Breast epithelium (tissue), 4 donors: ENCODE measurements at regions not wholly inside any gene's neighbourhood (a gene's known extent, or its start where the extent isn't known, plus 50 kb on each side); places are given as distances from the start of the nearest gene placed in this dataset.
A peak's percentile ranks its signal among the peaks of the same experiment; 100 is the strongest.
"Not testable (repeated sequence)": the region's sequence is repeated elsewhere in the genome, so short reads cannot be mapped to it uniquely, and the experiment has no call there.

ENCODE experiments used
- DNase-seq, 2 donors: peaks; one replicate each; pipeline ENCODE4 v3.0.0-alpha.2; 2019; ENCODE audit warnings: low spot score in 2 of 2
- H3K27ac ChIP-seq, 2 donors: fragments of 200-600 bp; sonication (generic) in 1 of 2; one replicate each; pipeline ENCODE4 v1.5.1; 2016 to 2019; ENCODE audit warnings: mild to moderate bottlenecking in 1 of 2
- H3K27me3 ChIP-seq, 2 donors: fragments of 200-600 bp; sonication (generic) in 1 of 2; one replicate each; pipeline versions ENCODE4 v1.5.1 to v1.6.0; 2017 to 2019; ENCODE audit warnings: control low read depth in 1 of 2, mild to moderate bottlenecking in 1 of 2
- H3K36me3 ChIP-seq: fragments of 200-600 bp; one replicate; pipeline ENCODE4 v1.5.1; 2019
- H3K4me1 ChIP-seq, 2 donors: fragments of 200-600 bp; sonication (generic); one replicate each; pipeline ENCODE4 v1.5.1; 2016 to 2019; ENCODE audit warnings: control low read depth in 1 of 2
- H3K4me3 ChIP-seq, 3 donors: fragments of 200-600 bp; sonication (generic); 1 replicate in 2 of 3; 2 replicates in 1 of 3; pipeline ENCODE4 v1.5.1; 2016 to 2019; ENCODE audit warnings: mild to moderate bottlenecking in 3 of 3, moderate library complexity in 2 of 3
- H3K9me3 ChIP-seq, 2 donors: fragments of 200-600 bp; sonication (generic) in 1 of 2; one replicate each; pipeline ENCODE4 v1.5.1; 2016 to 2019; ENCODE audit warnings: control low read depth in 1 of 2
- POLR2A ChIP-seq: fragments of 450-650 bp; IDR thresholded peaks from one replicate; pipeline ENCODE4 v1.6.1; 2016; ENCODE audit warnings: antibody characterized with exemption, mild to moderate bottlenecking, moderate library complexity
- POLR2AphosphoS5 ChIP-seq, 3 donors: sonication (generic); formaldehyde crosslinking; IDR thresholded peaks; one replicate each; pipeline ENCODE4 v1.6.1; 2017; ENCODE audit warnings: antibody characterized with exemption in 3 of 3
- intact Hi-C: fragments of 100-400 bp; cut with DNase I; formaldehyde crosslinking; loops from one replicate; pipeline ENCODE4 v1.15.1; 2023; ENCODE audit warnings: low total_unique reads
- TF ChIP-seq, protein P1 (sequence below), 3 donors: fragments of 450-650 bp; IDR thresholded peaks; one replicate each; pipeline ENCODE4 v1.5.1; 2016 to 2017; ENCODE audit warnings: antibody characterized with exemption in 3 of 3, mild to moderate bottlenecking in 3 of 3, moderate library complexity in 3 of 3

DNA sequence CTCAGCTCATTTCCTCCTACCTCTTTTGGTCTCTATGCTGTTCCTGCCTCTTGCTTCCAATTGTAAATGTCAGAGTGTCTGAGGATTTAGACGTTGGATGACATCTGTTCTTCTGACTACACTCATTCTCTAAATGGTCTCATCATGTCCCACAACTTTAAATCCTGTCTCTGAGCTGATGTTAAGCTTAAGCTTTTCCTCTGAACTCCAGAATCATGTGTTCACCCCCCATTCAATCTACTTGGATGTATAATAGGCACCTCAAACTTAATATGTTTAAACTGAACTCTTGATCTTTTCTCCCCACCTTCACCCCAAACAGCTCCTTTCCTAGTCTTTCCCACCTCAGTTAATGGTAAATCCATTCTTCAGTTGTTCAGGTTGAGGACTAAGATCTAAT, 433.6 kb downstream of the CSNK1G3 start:
- Histone ChIP-seq H3K4me3 (no peak overlapping the region), H3K9me3 (peaks cover 5 to 8% of the 10 kb centered on the region in 2 donors), H3K36me3 (no peaks in the 10 kb centered on the region), H3K4me1 (no peaks in the 10 kb centered on the region), H3K27me3 (no peaks in the 10 kb centered on the region), H3K27ac (no peak overlapping the region)
- intact Hi-C loops = loop anchor here (5.0 kb wide), 1 partner anchor 207 kb away; no protein-coding TSS in a partner anchor
- TF ChIP-seq POLR2AphosphoS5 (IDR thresholded peaks at IDR 0.05) (no peak), POLR2A (no peak)
- TF ChIP-seq, protein P1, sequence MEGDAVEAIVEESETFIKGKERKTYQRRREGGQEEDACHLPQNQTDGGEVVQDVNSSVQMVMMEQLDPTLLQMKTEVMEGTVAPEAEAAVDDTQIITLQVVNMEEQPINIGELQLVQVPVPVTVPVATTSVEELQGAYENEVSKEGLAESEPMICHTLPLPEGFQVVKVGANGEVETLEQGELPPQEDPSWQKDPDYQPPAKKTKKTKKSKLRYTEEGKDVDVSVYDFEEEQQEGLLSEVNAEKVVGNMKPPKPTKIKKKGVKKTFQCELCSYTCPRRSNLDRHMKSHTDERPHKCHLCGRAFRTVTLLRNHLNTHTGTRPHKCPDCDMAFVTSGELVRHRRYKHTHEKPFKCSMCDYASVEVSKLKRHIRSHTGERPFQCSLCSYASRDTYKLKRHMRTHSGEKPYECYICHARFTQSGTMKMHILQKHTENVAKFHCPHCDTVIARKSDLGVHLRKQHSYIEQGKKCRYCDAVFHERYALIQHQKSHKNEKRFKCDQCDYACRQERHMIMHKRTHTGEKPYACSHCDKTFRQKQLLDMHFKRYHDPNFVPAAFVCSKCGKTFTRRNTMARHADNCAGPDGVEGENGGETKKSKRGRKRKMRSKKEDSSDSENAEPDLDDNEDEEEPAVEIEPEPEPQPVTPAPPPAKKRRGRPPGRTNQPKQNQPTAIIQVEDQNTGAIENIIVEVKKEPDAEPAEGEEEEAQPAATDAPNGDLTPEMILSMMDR (IDR thresholded peaks at IDR 0.05) = no peak
- no peak for DNase-seq

DNA sequence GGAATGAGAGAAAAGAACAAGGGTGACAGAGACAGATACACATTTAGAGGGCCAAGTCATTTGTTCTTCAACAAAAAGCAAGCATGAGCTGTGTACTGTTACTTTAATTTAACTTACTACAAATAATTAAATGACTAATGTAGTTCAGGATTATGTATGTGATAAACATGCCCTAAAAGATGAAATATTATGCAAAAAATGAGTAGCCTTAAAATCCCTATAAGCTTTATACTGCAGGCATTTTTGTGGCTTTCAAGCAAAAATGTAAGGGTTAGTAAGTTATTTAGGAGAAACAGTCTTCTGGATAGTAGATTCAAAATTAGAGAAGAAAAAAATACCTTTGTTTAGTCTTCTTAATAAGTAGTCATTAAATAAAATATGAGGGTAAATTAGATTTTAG, 431.2 kb downstream of the CSNK1G3 start:
- intact Hi-C loops = no loop called here
- no peak for DNase-seq
- TF ChIP-seq POLR2AphosphoS5 (IDR thresholded peaks at IDR 0.05) = no peak
- TF ChIP-seq, protein P1 (IDR thresholded peaks at IDR 0.05) = no peak
- no peak for TF ChIP-seq POLR2A
- Histone ChIP-seq H3K9me3 (peaks cover 5 to 9% of the 10 kb centered on the region in 2 donors), H3K27me3 (no peaks in the 10 kb centered on the region), H3K27ac (no peak overlapping the region), H3K4me3 (no peak overlapping the region), H3K4me1 (no peaks in the 10 kb centered on the region), H3K36me3 (no peaks in the 10 kb centered on the region)

DNA sequence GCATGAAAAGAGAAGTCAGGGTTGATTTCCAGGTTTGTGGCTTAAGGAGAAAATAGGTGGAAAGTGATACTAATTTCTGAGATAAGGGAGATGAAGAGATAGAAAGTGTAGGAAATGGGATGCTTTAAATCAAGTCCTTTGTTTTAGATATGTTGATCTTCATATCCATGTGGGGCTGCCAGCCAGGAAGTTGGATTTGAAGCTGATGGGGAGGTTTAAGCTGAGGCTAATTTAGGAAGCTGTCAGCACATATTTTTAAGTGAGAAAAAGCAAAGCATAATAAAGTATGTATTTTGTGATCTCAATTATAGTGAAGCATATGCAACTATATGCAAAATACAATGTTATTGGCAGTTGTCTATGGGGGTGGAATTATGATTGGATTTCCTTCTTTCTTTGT, 428.4 kb downstream of the CSNK1G3 start:
- Histone ChIP-seq H3K36me3 (no peaks in the 10 kb centered on the region), H3K4me1 (no peaks in the 10 kb centered on the region), H3K27me3 (no peaks in the 10 kb centered on the region), H3K9me3 (peaks cover 22 to 35% of the 10 kb centered on the region in 2 donors), H3K4me3 (no peak overlapping the region), H3K27ac (no peak overlapping the region)
- no peak for DNase-seq
- TF ChIP-seq POLR2A (no peak), POLR2AphosphoS5 (IDR thresholded peaks at IDR 0.05) (no peak)
- TF ChIP-seq, protein P1 (IDR thresholded peaks at IDR 0.05) = no peak
- intact Hi-C loops = no loop called here

DNA sequence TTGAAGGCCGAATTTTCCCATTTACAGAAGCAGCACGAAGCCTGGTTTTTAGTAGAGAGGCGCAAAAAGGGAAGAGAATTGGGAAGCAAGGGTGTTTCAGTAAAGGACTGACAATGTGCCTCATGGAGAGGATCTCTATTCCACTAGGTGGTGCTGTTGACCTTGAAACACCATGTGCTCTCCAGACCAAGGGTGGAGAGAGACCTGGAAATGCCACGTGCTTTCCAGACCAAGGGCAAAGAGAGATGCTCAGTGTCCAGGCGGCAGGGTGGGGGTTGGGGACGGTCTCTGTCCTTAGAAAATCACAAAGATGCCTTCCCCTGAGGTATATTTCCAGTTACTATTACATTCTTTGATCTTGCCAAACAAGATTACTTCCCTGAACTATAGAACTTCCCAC, 425.3 kb downstream of the CSNK1G3 start:
- intact Hi-C loops = no loop called here
- no peak for DNase-seq
- H3K4me3 ChIP-seq = no peak overlapping the region

DNA sequence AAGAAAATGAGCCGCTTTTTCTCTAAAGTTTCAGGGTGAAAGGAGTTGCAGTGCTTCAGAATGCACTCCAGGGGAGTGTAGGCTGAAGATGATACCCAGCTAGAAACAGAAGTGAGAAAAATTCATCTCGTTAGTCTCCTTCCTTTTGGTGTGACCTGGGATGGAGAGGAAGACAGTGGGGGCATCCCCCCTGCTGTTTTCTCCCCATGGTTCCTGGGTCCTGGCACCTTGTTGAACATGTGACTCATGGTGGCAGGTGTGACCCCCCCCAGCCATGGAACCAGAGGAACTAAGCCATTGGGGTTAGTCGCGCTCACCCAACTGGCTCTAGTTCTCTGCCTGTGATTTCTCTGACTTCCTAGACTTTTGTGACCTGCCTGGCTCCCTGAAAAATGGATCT, 424.6 kb downstream of the CSNK1G3 start:
- peaks cover 21 to 31% of the 10 kb centered on the region in 2 donors for H3K9me3 ChIP-seq
- H3K36me3 ChIP-seq = no peaks in the 10 kb centered on the region
- no peak overlapping the region for H3K27ac ChIP-seq
- no peaks in the 10 kb centered on the region for H3K27me3 ChIP-seq
- no peaks in the 10 kb centered on the region for H3K4me1 ChIP-seq
- intact Hi-C loops = no loop called here
- no peak for DNase-seq
- TF ChIP-seq, protein P1 (IDR thresholded peaks at IDR 0.05) = no peak
- TF ChIP-seq POLR2AphosphoS5 (IDR thresholded peaks at IDR 0.05) = no peak
- TF ChIP-seq POLR2A = no peak
- H3K4me3 ChIP-seq = no peak overlapping the region

More for the DNA sequence above, 425.3 kb downstream of the CSNK1G3 start:
- Histone ChIP-seq H3K27me3 (no peaks in the 10 kb centered on the region), H3K27ac (no peak overlapping the region), H3K36me3 (no peaks in the 10 kb centered on the region), H3K9me3 (peaks cover 22 to 31% of the 10 kb centered on the region in 2 donors), H3K4me1 (no peaks in the 10 kb centered on the region)
- TF ChIP-seq POLR2AphosphoS5 (IDR thresholded peaks at IDR 0.05) (no peak), POLR2A (no peak)
- TF ChIP-seq, protein P1 (IDR thresholded peaks at IDR 0.05) = peak in 1 of 3 donors; percentile 28

DNA sequence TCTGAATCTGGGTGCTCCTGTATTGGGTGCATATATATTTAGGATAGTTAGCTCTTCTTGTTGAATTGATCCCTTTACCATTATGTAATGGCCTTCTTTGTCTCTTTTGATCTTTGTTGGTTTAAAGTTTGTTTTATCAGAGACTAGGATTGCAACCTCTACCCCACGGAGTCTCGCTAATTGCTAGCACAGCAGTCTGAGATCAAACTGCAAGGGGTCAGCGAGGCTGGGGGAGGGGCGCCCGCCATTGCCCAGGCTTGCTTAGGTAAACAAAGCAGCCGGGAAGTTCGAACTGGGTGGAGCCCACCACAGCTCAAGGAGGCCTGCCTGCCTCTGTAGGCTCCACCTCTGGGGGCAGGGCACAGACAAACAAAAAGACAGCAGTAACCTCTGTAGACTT, 421.8 kb downstream of the CSNK1G3 start:
- H3K27ac ChIP-seq, H3K27me3 ChIP-seq, H3K36me3 ChIP-seq, H3K4me1 ChIP-seq, intact Hi-C loops, H3K4me3 ChIP-seq, DNase-seq: not testable (repeated sequence)
- peaks cover 17 to 26% of the 10 kb centered on the region in 2 donors for H3K9me3 ChIP-seq
